WI38 (cell line): ENCODE measurements at regions not wholly inside any gene's neighbourhood (a gene's known extent, or its start where the extent isn't known, plus 50 kb on each side); places are given as distances from the start of the nearest gene placed in this dataset.

ENCODE experiments used
- H3K4me3 ChIP-seq: 2 replicates; pipeline ENCODE4 v1.5.1; 2011; ENCODE audit warnings: low read depth, mild to moderate bottlenecking, control low read depth, low read length
- TF ChIP-seq, protein P1 (sequence below): IDR thresholded peaks from 2 replicates; pipeline ENCODE4 v1.5.1; 2012; ENCODE audit warnings: low read depth, mild to moderate bottlenecking, control low read depth, low read length

GRCh38 chr11:104764710-104765045 is 133.6 kb downstream of the CASP12 start:
- H3K4me3 ChIP-seq: no peak overlapping the region

DNA sequence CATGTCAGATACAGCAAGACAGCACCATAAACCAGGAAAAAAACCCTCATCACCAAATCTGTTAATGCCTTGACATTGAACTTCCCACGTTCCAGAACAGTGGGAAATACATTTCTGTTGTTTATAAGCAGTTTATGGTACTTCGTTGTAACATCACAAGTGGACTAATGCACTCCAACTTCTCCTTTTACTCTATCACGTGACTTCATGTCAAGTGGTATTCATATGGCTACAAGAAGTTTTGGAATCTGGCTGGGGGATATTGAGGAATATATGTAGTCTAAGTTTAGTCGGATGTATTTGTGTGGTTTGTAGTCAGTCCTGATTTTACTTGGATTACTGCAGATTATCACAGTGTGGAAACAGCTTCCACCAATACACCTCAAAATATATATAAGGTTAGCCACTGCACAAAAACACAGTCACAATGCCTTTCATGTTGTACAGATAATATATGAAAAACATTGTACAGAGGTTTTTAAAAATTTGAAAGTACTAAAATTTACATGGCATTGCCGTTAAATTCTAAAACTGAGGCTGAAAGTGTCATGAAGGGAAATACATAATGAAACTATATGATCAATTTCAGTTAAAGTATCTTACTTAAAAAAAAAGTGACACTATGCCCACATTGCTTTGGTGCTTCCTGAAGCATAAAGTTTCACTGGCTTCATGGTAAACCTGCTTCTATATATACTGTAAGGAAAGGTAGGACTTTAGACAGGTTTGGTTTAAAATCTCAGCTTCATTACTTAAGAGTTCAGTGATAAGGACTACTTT is 134.1 kb downstream of the CASP12 start:
- H3K4me3 ChIP-seq: no peak overlapping the region
- TF ChIP-seq, protein P1, sequence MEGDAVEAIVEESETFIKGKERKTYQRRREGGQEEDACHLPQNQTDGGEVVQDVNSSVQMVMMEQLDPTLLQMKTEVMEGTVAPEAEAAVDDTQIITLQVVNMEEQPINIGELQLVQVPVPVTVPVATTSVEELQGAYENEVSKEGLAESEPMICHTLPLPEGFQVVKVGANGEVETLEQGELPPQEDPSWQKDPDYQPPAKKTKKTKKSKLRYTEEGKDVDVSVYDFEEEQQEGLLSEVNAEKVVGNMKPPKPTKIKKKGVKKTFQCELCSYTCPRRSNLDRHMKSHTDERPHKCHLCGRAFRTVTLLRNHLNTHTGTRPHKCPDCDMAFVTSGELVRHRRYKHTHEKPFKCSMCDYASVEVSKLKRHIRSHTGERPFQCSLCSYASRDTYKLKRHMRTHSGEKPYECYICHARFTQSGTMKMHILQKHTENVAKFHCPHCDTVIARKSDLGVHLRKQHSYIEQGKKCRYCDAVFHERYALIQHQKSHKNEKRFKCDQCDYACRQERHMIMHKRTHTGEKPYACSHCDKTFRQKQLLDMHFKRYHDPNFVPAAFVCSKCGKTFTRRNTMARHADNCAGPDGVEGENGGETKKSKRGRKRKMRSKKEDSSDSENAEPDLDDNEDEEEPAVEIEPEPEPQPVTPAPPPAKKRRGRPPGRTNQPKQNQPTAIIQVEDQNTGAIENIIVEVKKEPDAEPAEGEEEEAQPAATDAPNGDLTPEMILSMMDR: no peak

More at GRCh38 chr11:104764710-104765045, 133.6 kb downstream of the CASP12 start:
- TF ChIP-seq, protein P1: no peak

GRCh38 chr11:104761511-104761910 is 136.7 kb downstream of the CASP12 start:
- TF ChIP-seq, protein P1: no peak

GRCh38 chr11:104759464-104759863 is 138.8 kb downstream of the CASP12 start:
- TF ChIP-seq, protein P1: no peak
- no peak overlapping the region for H3K4me3 ChIP-seq

More at GRCh38 chr11:104761511-104761910, 136.7 kb downstream of the CASP12 start:
- no peak overlapping the region for H3K4me3 ChIP-seq

GRCh38 chr11:104738918-104739317 is 159.3 kb downstream of the CASP12 start:
- H3K4me3 ChIP-seq: no peak overlapping the region
- TF ChIP-seq, protein P1: no peak

DNA sequence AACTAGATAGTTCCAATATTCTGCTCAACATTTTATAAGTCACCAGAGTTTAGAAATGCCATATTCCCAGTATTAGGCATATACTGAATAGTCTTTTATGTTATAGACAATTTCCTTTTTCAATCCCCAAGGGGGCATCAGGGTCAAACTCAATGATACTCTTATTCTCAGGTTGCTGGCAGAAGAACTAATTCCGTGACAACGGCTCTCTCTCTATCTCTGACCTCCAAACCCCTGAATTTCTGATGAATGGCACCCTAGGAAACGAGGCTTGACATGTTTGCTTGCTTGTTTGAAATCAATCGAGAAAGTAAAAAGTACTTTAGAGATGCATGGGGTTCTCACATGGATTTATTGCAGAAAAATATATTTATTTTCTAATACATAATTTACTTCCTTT is 160.1 kb downstream of the CASP12 start:
- no peak overlapping the region for H3K4me3 ChIP-seq
- TF ChIP-seq, protein P1: no peak

- no peak overlapping the region for H3K4me3 ChIP-seq
These were observed 161.8 kb downstream of the CASP12 start for GRCh38 chr11:104736502-104736901.

More at GRCh38 chr11:104736502-104736901, 161.8 kb downstream of the CASP12 start:
- TF ChIP-seq, protein P1: no peak
